Myocyte (in vitro differentiated cells): ENCODE measurements at regions not wholly inside any gene's neighbourhood (a gene's known extent, or its start where the extent isn't known, plus 50 kb on each side); places are given as distances from the start of the nearest gene placed in this dataset.
"Not testable (repeated sequence)": the region's sequence is repeated elsewhere in the genome, so short reads cannot be mapped to it uniquely, and the experiment has no call there.

Experiments
- DNase-seq: peaks from one replicate; pipeline ENCODE4 v3.0.0-alpha.2; 2012; ENCODE audit warnings: low read depth

- peak; percentile 49 for DNase-seq
Observed at GRCh38 chr10:31186225-31187000, 132.6 kb upstream of the ZEB1 start.

- DNase-seq = no peak
Observed at GRCh38 chr10:31187182-31187581, 131.8 kb upstream of the ZEB1 start.

GRCh38 chr10:31187607-31188210 lies 131.3 kb upstream of the ZEB1 start:
- no peak for DNase-seq

GRCh38 chr10:31188792-31189406 lies 130.1 kb upstream of the ZEB1 start:
- no peak for DNase-seq

- DNase-seq = no peak
Observed at GRCh38 chr10:31190488-31190887, 128.5 kb upstream of the ZEB1 start.

- no peak for DNase-seq
Observed at GRCh38 chr10:31192475-31192874, 126.5 kb upstream of the ZEB1 start.

GRCh38 chr10:31194986-31195385 lies 124.0 kb upstream of the ZEB1 start:
- DNase-seq = no peak

GRCh38 chr10:31197886-31198285 lies 121.1 kb upstream of the ZEB1 start:
- no peak for DNase-seq

GRCh38 chr10:31204090-31204489 lies 114.9 kb upstream of the ZEB1 start:
- DNase-seq = peak; percentile 92

GRCh38 chr10:31207636-31208035 lies 111.4 kb upstream of the ZEB1 start:
- DNase-seq = peak; percentile 36

- DNase-seq = peak; percentile 63
Observed at GRCh38 chr10:31209478-31209877, 109.5 kb upstream of the ZEB1 start.

GRCh38 chr10:31210190-31210589 lies 108.8 kb upstream of the ZEB1 start:
- no peak for DNase-seq

GRCh38 chr10:31213959-31214358 lies 105.1 kb upstream of the ZEB1 start:
- no peak for DNase-seq

- no peak for DNase-seq
Observed at GRCh38 chr10:31215052-31215451, 104.0 kb upstream of the ZEB1 start.

GRCh38 chr10:31219306-31219705 lies 99.7 kb upstream of the ZEB1 start:
- no peak for DNase-seq

GRCh38 chr10:31228780-31229179 lies 90.2 kb upstream of the ZEB1 start:
- not testable (repeated sequence) for DNase-seq

- no peak for DNase-seq
Observed at GRCh38 chr10:31239961-31240360, 79.1 kb upstream of the ZEB1 start.

- DNase-seq = peak; percentile 85
Observed at GRCh38 chr10:31242902-31243301, 76.1 kb upstream of the ZEB1 start.

GRCh38 chr10:31251118-31251517 lies 67.9 kb upstream of the ZEB1 start:
- not testable (repeated sequence) for DNase-seq

GRCh38 chr10:31253237-31253636 lies 65.8 kb upstream of the ZEB1 start:
- DNase-seq = no peak

- DNase-seq = peak; percentile 35
Observed at GRCh38 chr10:31261511-31262311, 57.3 kb upstream of the ZEB1 start.

- peak; percentile 80 for DNase-seq
Observed at GRCh38 chr10:31262672-31263071, 56.3 kb upstream of the ZEB1 start.
